ENCODE measurements at regions not wholly inside any gene's neighbourhood (a gene's known extent, or its start where the extent isn't known, plus 50 kb on each side); places are given as distances from the start of the nearest gene placed in this dataset.

- no peaks in the 10 kb centered on the region for H4K20me1 ChIP-seq (ENCODE audit: control insufficient read depth, insufficient read depth, insufficient read length)
- H3K4me1 ChIP-seq (ENCODE audit: insufficient read depth, low read length): peaks cover 6% of the 10 kb centered on the region; the same call in 1 of the 2 replicates
- no peak overlapping the region for H3K27ac ChIP-seq (ENCODE audit: insufficient read length, low read depth, low read length)
- H4K5ac ChIP-seq (ENCODE audit: insufficient read length, low read depth, low read length): no peak overlapping the region
- H3K27me3 ChIP-seq (ENCODE audit: insufficient read depth, low read length): no peaks in the 10 kb centered on the region
- H2BK12ac ChIP-seq (ENCODE audit: insufficient read length, low read depth, low read length): no peak overlapping the region
- H2BK5ac ChIP-seq (ENCODE audit: insufficient read length, low read length): no peak overlapping the region
- Mint-ChIP-seq H3K4me1 (peaks cover 22 to 24% of the 10 kb centered on the region in 2 experiments), H3K9me3 (no peaks in the 10 kb centered on the region), H3K27me3 (ENCODE audit: low read depth) (no peaks in the 10 kb centered on the region), H3K4me3 (no peak overlapping the region), H3K27ac (peak overlapping the region in 1 of 3 experiments; percentile 62; a peak in 3 of 7 replicates), H3K36me3 (ENCODE audit: insufficient read depth in 1 of 3, low read depth in 3 of 3) (no peaks in the 10 kb centered on the region)
- H3K79me1 ChIP-seq (ENCODE audit: insufficient read depth, low read depth, low read length, poor library complexity, severe bottlenecking): no peaks in the 10 kb centered on the region
- no peak overlapping the region for H3K4ac ChIP-seq (ENCODE audit: low read depth, low read length)
- H2BK15ac ChIP-seq (ENCODE audit: low read depth, low read length): no peak overlapping the region
- TF ChIP-seq CTCF (conservative IDR thresholded peaks at IDR 0.05): no peak
- H2AFZ ChIP-seq (ENCODE audit: low read length): no peak overlapping the region
- H2BK120ac ChIP-seq (ENCODE audit: low read depth, low read length, poor library complexity, severe bottlenecking): no peak overlapping the region
- no peaks in the 10 kb centered on the region for H3K23me2 ChIP-seq (ENCODE audit: insufficient read length, low read depth, low read length, poor library complexity, severe bottlenecking)
- no peak overlapping the region for H2BK20ac ChIP-seq (ENCODE audit: low read depth, low read length, poor library complexity, severe bottlenecking)
- no peak overlapping the region for H3K23ac ChIP-seq (ENCODE audit: insufficient read length, low read depth, low read length)
- no peak overlapping the region for H3K18ac ChIP-seq (ENCODE audit: insufficient read length, low read depth, low read length)
- H3K9ac ChIP-seq (ENCODE audit: extremely low read depth, insufficient read length, low read length): no peak overlapping the region
- H3T11ph ChIP-seq (ENCODE audit: low read length): no peak overlapping the region
- H4K8ac ChIP-seq (replicated peaks; ENCODE audit: insufficient read length, low read depth, low read length): no peak overlapping the region
- H3K79me2 ChIP-seq (ENCODE audit: insufficient read depth, low read length): no peaks in the 10 kb centered on the region
- no peak overlapping the region for H2AK5ac ChIP-seq (ENCODE audit: insufficient read length, low read length)
- WGBS (ENCODE audit: extremely low coverage, insufficient read length, low lambda C conversion rate): no CpG with 5 or more reads among the region's 5 CpGs
- H3K9me3 ChIP-seq (ENCODE audit: control insufficient read depth, low read depth, low read length): no peaks in the 10 kb centered on the region
- no peak overlapping the region for H3K14ac ChIP-seq (ENCODE audit: insufficient read depth, low read length)
- H3K4me2 ChIP-seq (ENCODE audit: insufficient read depth, insufficient read length, low read length): no peak overlapping the region
- H4K91ac ChIP-seq (ENCODE audit: insufficient read length, low read depth, low read length): no peak overlapping the region
- no peak overlapping the region for H3K56ac ChIP-seq (ENCODE audit: insufficient read length, low read depth, low read length)
- DNase-seq: peak; percentile 72
Measured at GRCh38 chr9:21591221-21592062, 109.3 kb upstream of the IFNE start.

Data from H9 (cell line).